PFSK-1 (cell line): ENCODE measurements at regions not wholly inside any gene's neighbourhood (a gene's known extent, or its start where the extent isn't known, plus 50 kb on each side); places are given as distances from the start of the nearest gene placed in this dataset.

ENCODE experiments used
- FOXP2 ChIP-seq: optimal IDR thresholded peaks from 2 replicates; pipeline ENCODE3; 2011; ENCODE audit warnings: borderline replicate concordance, control low read depth, inconsistent platforms; ENCODE audit not compliant: insufficient read depth; ENCODE audit errors: extremely low read length, extremely low read depth
- POLR2AphosphoS5 ChIP-seq: IDR thresholded peaks from 2 replicates; pipeline ENCODE4 v1.6.1; 2012; ENCODE audit warnings: low read depth, mild to moderate bottlenecking, control low read depth, low read length, moderate library complexity
- SIN3A ChIP-seq: IDR thresholded peaks from 2 replicates; pipeline ENCODE4 v1.6.1; 2012; ENCODE audit warnings: mild to moderate bottlenecking, low read length, moderate library complexity, borderline replicate concordance; ENCODE audit not compliant: insufficient read depth
- TAF1 ChIP-seq: IDR thresholded peaks from 2 replicates; pipeline ENCODE4 v1.6.1; 2012; ENCODE audit warnings: low read length, control low read depth, borderline replicate concordance; ENCODE audit not compliant: insufficient read depth
- TF ChIP-seq, protein P1 (sequence below), 2 experiments: IDR thresholded peaks; 2 replicates each; pipeline versions ENCODE4 v1.6.1 to v1.8.0; 2011 to 2012; ENCODE audit warnings: low read depth in 2 of 2, low read length in 2 of 2, control low read depth in 1 of 2, inconsistent platforms in 1 of 2, mild to moderate bottlenecking in 1 of 2, moderate library complexity in 1 of 2; ENCODE audit not compliant: insufficient read depth in 1 of 2

DNA sequence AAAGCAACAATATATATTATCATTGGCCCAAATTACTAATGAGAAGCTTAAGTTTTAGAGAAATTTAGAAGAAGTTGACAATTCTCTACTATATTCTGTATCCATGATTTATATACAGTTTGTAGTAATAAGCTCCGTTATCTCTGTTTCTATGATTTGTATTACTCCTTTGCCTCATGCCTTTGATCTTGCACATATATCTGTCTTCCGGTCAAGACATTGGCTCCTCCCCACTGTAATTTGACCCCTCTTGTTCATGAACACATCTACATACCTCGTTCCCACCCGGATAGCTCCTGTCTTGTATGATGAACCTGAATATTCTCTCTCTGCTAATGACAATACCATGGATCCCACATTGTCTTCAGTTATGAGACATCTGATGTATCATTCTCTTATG is 581.0 kb upstream of the RGS18 start:
- no peak for TF ChIP-seq TAF1
- TF ChIP-seq POLR2AphosphoS5, result no peak
- TF ChIP-seq, protein P1, sequence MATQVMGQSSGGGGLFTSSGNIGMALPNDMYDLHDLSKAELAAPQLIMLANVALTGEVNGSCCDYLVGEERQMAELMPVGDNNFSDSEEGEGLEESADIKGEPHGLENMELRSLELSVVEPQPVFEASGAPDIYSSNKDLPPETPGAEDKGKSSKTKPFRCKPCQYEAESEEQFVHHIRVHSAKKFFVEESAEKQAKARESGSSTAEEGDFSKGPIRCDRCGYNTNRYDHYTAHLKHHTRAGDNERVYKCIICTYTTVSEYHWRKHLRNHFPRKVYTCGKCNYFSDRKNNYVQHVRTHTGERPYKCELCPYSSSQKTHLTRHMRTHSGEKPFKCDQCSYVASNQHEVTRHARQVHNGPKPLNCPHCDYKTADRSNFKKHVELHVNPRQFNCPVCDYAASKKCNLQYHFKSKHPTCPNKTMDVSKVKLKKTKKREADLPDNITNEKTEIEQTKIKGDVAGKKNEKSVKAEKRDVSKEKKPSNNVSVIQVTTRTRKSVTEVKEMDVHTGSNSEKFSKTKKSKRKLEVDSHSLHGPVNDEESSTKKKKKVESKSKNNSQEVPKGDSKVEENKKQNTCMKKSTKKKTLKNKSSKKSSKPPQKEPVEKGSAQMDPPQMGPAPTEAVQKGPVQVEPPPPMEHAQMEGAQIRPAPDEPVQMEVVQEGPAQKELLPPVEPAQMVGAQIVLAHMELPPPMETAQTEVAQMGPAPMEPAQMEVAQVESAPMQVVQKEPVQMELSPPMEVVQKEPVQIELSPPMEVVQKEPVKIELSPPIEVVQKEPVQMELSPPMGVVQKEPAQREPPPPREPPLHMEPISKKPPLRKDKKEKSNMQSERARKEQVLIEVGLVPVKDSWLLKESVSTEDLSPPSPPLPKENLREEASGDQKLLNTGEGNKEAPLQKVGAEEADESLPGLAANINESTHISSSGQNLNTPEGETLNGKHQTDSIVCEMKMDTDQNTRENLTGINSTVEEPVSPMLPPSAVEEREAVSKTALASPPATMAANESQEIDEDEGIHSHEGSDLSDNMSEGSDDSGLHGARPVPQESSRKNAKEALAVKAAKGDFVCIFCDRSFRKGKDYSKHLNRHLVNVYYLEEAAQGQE (IDR thresholded peaks at IDR 0.05; ENCODE audit: insufficient read depth in 1 of 2, low read depth in 2 of 2, low read length in 2 of 2), result no peak

DNA sequence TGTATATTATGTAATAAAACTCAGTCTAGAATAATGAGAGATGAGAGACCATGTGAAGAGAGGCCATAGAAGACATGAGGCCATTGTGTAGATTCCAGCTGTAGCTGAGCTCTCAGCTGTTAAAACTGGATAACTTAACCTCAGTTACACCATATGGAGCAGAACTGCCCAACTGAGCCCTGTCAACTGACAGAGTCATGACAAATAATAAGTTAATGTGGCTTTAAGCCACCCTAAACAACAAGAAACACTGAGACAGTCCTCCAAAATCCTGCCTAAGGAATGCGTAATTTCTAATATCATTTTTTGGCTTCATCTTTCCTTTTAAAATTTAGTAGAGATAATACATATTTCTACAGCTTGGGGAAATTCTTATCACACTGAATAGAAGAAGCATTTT is 580.0 kb upstream of the RGS18 start:
- TF ChIP-seq, protein P1 (IDR thresholded peaks at IDR 0.05; ENCODE audit: insufficient read depth in 1 of 2, low read depth in 2 of 2, low read length in 2 of 2), result no peak
- no peak for TF ChIP-seq POLR2AphosphoS5
- no peak for TF ChIP-seq FOXP2
- TF ChIP-seq SIN3A, result no peak
- no peak for TF ChIP-seq TAF1

DNA sequence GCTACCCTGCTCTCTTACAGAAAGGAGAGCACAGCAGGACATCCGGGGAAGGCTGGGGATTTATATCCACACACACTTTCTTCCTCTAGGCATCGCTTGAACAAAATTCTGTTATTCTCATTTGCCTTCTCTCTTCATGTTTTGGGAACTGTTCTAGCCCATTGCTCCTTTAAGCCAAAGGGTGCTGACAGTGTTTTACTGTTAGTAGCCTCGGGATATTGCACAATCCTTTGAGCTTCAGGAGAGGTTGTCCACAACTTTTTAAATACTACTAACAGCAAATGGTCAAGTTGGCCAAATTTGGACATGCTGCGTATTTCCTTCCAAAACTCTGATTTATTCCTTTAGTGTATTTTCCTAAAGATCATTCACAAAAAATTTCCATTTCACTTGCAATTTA is 579.2 kb upstream of the RGS18 start:
- no peak for TF ChIP-seq SIN3A
- TF ChIP-seq, protein P1 (IDR thresholded peaks at IDR 0.05; ENCODE audit: insufficient read depth in 1 of 2, low read depth in 2 of 2, low read length in 2 of 2), result no peak
- TF ChIP-seq POLR2AphosphoS5, result no peak
- no peak for TF ChIP-seq TAF1
- TF ChIP-seq FOXP2, result no peak

DNA sequence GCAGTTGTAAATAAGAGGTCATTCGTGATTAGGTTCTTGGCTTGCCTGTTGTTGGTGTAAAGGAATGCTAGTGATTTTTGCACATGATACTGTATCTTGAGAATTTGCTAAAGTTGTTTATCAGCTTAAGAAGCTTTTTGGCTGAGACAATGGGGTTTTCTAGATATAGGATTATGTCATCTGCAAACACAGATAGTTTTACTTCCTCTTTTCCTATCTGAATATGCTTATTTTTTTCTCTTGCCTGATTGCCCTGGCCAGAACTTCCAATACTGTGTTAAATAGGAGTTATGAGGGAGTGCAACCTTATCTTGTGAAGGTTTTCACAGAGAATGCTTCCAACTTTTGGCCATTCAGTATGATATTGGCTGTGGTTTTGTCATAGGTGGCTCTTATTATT is 576.1 kb upstream of the RGS18 start:
- no peak for TF ChIP-seq SIN3A
- no peak for TF ChIP-seq POLR2AphosphoS5
- TF ChIP-seq FOXP2, result no peak
- no peak for TF ChIP-seq TAF1
- TF ChIP-seq, protein P1 (IDR thresholded peaks at IDR 0.05; ENCODE audit: insufficient read depth in 1 of 2, low read depth in 2 of 2, low read length in 2 of 2), result no peak

DNA sequence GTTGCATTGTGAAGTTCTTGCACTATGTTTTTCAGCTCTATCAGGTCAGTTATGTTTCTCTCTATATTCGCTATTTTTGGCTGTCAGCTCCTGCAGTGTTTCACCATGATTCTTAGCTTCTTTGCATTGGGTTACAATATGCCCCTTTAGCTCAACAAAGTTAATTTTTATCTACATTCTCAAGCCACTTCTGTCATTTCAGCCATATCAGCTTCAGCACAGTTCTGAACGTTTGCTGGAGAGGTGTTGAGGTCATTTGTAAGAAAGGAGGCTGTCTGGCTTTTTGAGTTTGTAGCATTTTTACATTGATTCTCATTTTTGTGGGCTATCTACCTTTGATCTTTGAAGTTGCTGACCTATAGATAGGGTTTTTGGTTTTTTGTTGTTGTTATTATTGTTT is 573.2 kb upstream of the RGS18 start:
- TF ChIP-seq POLR2AphosphoS5, result no peak
- no peak for TF ChIP-seq FOXP2
- TF ChIP-seq, protein P1 (IDR thresholded peaks at IDR 0.05; ENCODE audit: insufficient read depth in 1 of 2, low read depth in 2 of 2, low read length in 2 of 2), result no peak
- no peak for TF ChIP-seq SIN3A
- TF ChIP-seq TAF1, result no peak
